Activated B cell treated with CpG ODN at 0.5 μM for 24 hours (primary cell): ENCODE measurements at regions not wholly inside any gene's neighbourhood (a gene's known extent, or its start where the extent isn't known, plus 50 kb on each side); places are given as distances from the start of the nearest gene placed in this dataset.

Experiments
- ATAC-seq: fragments of 200-7000 bp; cut with Tn5 transposase; one replicate; pipeline ENCODE4 v1.10.0; 2021; ENCODE audit warnings: low read depth, mild to moderate bottlenecking, moderate library complexity
- CTCF ChIA-PET: fragments of 350-600 bp; sonication (Branson Sonifier 250); formaldehyde crosslinking; loops from one replicate; lab custom pipeline; 2021; ENCODE audit warnings: antibody characterized with exemption; lab: Charles Lee
- POLR2A ChIA-PET: fragments of 350-600 bp; sonication (Branson Sonifier 250); formaldehyde crosslinking; loops from one replicate; lab custom pipeline; 2021; ENCODE audit warnings: antibody characterized with exemption; lab: Charles Lee
- DNase-seq: peaks from one replicate; pipeline ENCODE4 v3.0.0; 2022
- H3K27ac Mint-ChIP-seq: one replicate; pipeline ENCODE4 v1.8.0; 2020; ENCODE audit warnings: mixed read lengths
- H3K27me3 Mint-ChIP-seq: one replicate; pipeline ENCODE4 v1.8.0; 2021; ENCODE audit warnings: mixed read lengths
- H3K36me3 Mint-ChIP-seq: one replicate; pipeline ENCODE4 v1.8.0; 2021; ENCODE audit warnings: low read depth, mixed read lengths
- H3K4me1 Mint-ChIP-seq: one replicate; pipeline ENCODE4 v1.8.0; 2021; ENCODE audit warnings: mixed read lengths
- H3K4me3 Mint-ChIP-seq: one replicate; pipeline ENCODE4 v1.8.0; 2020; ENCODE audit warnings: mild to moderate bottlenecking, mixed read lengths
- H3K9me3 Mint-ChIP-seq: one replicate; pipeline ENCODE4 v1.8.0; 2020; ENCODE audit warnings: mixed read lengths
- CTCF ChIP-seq: fragments of 200-600 bp; IDR thresholded peaks from one replicate; pipeline ENCODE4 v1.8.0; 2022; ENCODE audit warnings: antibody characterized with exemption, mild to moderate bottlenecking
- intact Hi-C: fragments of 100-400 bp; cut with micrococcal nuclease; formaldehyde crosslinking; loops from one replicate; pipeline ENCODE4 v1.15.1; 2024

- Mint-ChIP-seq H3K27ac (no peak overlapping the region), H3K4me1 (no peaks in the 10 kb centered on the region), H3K36me3 (no peaks in the 10 kb centered on the region), H3K4me3 (no peak overlapping the region), H3K9me3 (no peaks in the 10 kb centered on the region), H3K27me3 (peaks cover 8% of the 10 kb centered on the region)
- no peak for ATAC-seq
- no peak for DNase-seq
- TF ChIP-seq CTCF = no peak
- ChIA-PET CTCF (no interaction called here), POLR2A (no interaction called here)
- intact Hi-C loops = no loop called here
These were observed 58.4 kb upstream of the GRAMD1B start for GRCh38 chr11:123371506-123372297.

- no peak for TF ChIP-seq CTCF
- H3K4me3 Mint-ChIP-seq = no peak overlapping the region
- ChIA-PET CTCF (no interaction called here), POLR2A (no interaction called here)
- no peak overlapping the region for H3K27ac Mint-ChIP-seq
- H3K27me3 Mint-ChIP-seq = peaks cover 8% of the 10 kb centered on the region
- no peak for DNase-seq
- peaks cover 12% of the 10 kb centered on the region for H3K4me1 Mint-ChIP-seq
- H3K36me3 Mint-ChIP-seq = no peaks in the 10 kb centered on the region
- intact Hi-C loops = no loop called here
- H3K9me3 Mint-ChIP-seq = no peaks in the 10 kb centered on the region
- no peak for ATAC-seq
These were observed 63.1 kb upstream of the GRAMD1B start for GRCh38 chr11:123366924-123367323.

DNA sequence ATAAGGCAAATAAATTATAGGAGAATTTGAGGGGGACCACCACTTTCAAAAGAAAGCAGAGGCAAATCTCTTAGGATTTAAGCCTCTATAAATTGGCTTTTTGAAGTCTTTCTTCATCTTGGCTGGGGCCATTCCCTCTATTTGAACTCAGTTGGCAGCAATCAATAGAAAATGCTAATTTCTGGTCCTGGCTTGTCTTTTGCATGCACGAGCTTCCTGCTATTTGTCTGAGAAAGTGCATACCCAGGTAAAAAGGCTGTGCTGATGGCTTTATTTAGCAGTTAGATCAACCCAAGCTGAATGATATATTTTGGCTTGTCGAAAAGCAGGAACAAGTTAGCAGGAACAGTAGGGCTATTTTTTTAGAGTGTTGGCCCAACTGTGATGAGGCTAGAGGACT is 64.1 kb upstream of the GRAMD1B start:
- ChIA-PET POLR2A (no interaction called here), CTCF (no interaction called here)
- ATAC-seq (no peak), DNase-seq (no peak)
- peaks cover 12% of the 10 kb centered on the region for H3K4me1 Mint-ChIP-seq
- peaks cover 15% of the 10 kb centered on the region for H3K27me3 Mint-ChIP-seq
- no peak for TF ChIP-seq CTCF
- no peak overlapping the region for H3K4me3 Mint-ChIP-seq
- intact Hi-C loops = no loop called here
- H3K9me3 Mint-ChIP-seq = no peaks in the 10 kb centered on the region
- no peaks in the 10 kb centered on the region for H3K36me3 Mint-ChIP-seq
- H3K27ac Mint-ChIP-seq = no peak overlapping the region

DNA sequence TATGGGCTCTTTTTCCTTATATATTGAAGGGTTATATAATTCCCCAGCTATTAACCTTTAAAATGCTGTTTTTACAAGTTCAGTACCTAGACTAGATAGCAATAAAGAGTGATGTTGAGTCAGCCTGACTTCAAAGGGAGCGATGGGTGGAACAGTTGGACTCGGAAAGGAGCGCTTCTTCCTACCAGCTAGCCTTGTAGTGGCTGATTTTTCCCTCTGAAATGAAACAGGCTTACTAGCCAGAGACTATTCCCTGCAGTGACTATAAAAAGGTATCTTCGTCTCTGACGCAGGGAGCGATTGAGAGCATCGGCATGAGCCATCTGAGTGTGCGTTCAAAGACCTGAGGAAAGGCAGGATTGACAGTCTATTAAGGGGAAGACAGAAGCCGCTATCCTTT is 66.0 kb upstream of the GRAMD1B start:
- no peaks in the 10 kb centered on the region for H3K9me3 Mint-ChIP-seq
- H3K4me3 Mint-ChIP-seq = no peak overlapping the region
- POLR2A ChIA-PET = no interaction called here
- peaks cover 12% of the 10 kb centered on the region for H3K4me1 Mint-ChIP-seq
- no peak for TF ChIP-seq CTCF
- intact Hi-C loops = no loop called here
- CTCF ChIA-PET = no interaction called here
- ATAC-seq (no peak), DNase-seq (no peak)
- H3K36me3 Mint-ChIP-seq = no peaks in the 10 kb centered on the region
- H3K27ac Mint-ChIP-seq = no peak overlapping the region
- H3K27me3 Mint-ChIP-seq = peaks cover 24% of the 10 kb centered on the region

- intact Hi-C loops = no loop called here
- DNase-seq (no peak), ATAC-seq (no peak)
- no peak overlapping the region for H3K4me3 Mint-ChIP-seq
- POLR2A ChIA-PET = no interaction called here
- H3K27me3 Mint-ChIP-seq = peaks cover 28% of the 10 kb centered on the region
- CTCF ChIA-PET = no interaction called here
- no peak for TF ChIP-seq CTCF
- H3K36me3 Mint-ChIP-seq = no peaks in the 10 kb centered on the region
- peaks cover 14% of the 10 kb centered on the region for H3K4me1 Mint-ChIP-seq
- no peaks in the 10 kb centered on the region for H3K9me3 Mint-ChIP-seq
- H3K27ac Mint-ChIP-seq = no peak overlapping the region
These were observed 66.5 kb upstream of the GRAMD1B start for GRCh38 chr11:123363556-123363955.
